Fibroblast of skin of back (primary cell): ENCODE measurements at regions not wholly inside any gene's neighbourhood (a gene's known extent, or its start where the extent isn't known, plus 50 kb on each side); places are given as distances from the start of the nearest gene placed in this dataset.
"Not testable (repeated sequence)": the region's sequence is repeated elsewhere in the genome, so short reads cannot be mapped to it uniquely, and the experiment has no call there.

Source experiments
- DNase-seq: peaks from one replicate; pipeline ENCODE4 v3.0.0-alpha.2; 2013

DNA sequence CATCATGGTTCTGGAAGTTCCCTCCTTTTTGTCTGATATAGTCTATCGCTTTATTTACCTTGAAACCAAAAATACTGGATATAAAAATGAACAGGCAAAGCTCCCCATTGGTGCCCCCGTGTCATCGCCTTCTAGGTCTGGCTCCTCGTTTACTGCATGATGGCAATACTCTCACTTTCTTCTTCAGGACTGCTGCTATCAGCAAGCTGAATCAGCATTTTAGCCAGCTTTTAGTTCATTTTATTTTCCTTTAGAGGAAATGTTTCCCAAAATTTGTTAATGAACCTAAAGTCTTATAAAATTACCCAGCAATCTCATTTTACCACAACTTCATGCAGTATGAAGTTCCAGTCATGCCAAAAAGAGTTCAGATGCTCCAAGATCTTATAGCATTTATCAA is 80.5 kb downstream of the ZIC3 start:
- no peak for DNase-seq

GRCh38 chrX:137651647-137652046 is 85.7 kb downstream of the ZIC3 start:
- DNase-seq = no peak

DNA sequence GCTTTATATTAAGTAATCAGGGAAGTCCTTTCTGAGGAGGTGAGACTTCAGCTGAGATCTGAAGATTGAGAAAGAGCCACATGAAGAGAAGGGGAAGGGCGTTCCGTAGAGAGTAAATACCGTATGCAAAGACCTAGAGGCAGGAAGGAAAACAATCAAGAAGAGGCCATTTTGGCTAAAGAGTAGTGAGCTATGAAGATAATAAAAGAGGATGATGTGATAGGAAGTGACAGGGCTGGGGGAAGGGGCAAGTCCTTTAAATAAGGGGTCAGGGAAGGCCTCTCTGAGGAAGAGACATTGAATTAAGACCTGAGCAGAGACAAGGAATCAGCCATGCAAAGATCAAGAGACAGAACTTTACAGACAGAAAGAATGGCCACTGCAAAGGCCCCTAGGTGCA is 86.2 kb downstream of the ZIC3 start:
- DNase-seq = no peak

DNA sequence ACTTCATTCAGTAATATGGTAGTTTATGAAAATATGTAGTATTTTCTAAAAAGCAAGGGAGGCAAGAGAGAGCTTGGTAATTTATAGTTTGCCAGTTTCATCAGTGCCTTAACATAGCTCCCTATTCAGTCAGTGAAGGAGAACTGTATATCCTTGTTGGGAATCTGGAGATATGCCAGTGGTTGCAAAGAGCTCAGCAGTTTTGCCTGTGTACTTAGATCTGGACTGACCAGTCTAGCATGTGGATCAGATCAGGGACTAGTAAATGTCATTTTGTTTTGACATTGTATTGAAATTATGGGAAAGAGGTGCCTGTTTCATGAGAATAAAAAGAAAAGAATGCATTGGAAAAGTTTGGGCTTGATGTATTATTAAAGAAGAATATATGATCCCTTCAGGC is 88.6 kb downstream of the ZIC3 start:
- no peak for DNase-seq

DNA sequence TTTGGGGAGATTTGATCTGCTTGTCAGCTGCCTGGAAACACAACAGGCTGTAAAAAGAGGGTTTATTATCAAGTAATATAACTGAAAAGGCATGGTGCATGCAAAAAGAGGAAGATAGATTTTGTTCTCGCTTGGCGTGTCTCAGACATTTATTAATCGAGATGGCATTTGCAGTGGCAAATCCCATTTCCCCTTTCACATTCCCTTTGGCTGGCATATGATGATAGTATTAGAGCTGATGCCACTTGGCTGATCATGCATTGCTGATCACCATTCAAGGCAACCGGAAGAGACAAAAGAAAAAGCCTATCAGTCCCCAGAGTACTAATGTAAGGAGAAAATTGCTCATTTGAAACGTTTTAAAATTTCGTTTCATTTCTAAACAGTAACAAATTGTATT is 101.8 kb downstream of the ZIC3 start:
- DNase-seq = no peak

GRCh38 chrX:137684591-137684990 is 118.7 kb downstream of the ZIC3 start:
- DNase-seq = no peak

GRCh38 chrX:137695417-137695816 is 129.5 kb downstream of the ZIC3 start:
- no peak for DNase-seq

DNA sequence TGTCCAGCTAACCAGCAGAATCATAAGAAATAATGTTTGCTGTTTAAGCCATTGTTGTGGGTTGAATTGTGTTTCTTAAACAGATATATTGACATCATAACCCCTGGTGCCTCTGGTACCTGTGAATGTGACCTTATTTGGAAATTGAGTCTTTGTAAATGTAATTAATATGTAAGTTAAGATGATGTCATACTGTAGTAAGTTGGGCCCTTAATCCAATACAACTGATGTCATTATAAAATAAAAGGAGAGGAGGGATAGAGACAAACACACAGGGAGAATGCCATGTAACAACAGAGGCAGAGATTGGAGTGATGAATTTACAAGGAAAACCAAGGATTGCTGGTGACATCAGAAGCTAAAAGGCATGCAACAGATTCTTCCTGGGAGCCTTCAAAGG is 141.4 kb downstream of the ZIC3 start:
- DNase-seq = no peak

DNA sequence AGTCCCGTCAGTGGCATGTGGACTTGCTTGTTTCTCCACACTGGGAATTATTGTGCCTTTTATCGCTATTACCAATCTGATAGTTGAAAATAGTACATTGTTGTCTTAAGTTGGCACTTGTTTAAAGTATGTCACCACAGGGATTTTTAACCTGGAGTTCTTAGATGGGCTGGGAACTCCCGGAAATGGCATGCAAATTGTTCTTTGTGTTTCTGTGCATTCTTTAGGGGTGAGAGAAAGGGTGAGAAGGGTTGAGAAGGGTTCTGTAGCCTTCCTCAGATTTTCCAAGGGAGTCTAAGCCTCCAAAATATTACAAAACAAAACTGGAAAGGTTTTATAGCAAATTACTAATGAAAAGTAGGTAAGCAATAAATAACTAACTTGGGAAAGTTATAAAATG is 176.9 kb downstream of the ZIC3 start:
- no peak for DNase-seq

DNA sequence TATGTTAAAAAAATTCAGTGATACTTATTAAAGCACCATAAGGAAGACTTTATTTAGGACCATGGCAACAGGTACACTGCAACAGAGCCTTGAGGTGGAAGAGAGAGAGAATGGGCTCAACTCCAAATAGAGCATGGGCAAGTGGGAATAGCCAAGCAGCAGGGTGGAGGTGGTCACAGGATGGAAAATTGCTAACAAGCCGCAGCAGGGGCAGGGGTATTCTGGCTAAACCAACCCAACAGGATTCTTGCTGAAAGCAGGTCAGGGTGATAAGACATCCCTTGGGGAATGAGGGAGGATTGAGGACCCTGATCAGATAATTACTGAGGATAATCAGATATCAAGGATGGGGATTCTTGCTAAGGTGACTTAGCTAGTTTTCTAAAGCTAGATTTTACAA is 177.5 kb downstream of the ZIC3 start:
- DNase-seq = no peak

DNA sequence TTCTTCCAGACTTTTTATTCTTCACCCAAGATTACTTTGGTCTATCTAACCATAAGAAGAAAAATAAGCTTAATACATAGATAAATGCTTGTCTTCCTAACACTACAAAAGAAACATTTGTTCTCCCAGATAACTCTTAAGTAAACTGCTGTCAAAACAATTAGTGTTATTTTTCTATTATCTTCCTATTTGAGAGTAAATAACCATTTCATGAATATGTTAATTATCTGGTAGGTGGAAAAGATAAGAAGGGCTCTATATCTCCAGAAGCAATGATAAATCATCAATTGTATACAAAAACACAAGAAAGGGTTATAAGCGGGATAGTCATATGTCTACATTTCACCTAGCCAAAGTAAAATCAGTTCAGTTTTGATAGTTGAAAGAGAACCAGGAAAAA is 180.4 kb downstream of the ZIC3 start:
- no peak for DNase-seq

DNA sequence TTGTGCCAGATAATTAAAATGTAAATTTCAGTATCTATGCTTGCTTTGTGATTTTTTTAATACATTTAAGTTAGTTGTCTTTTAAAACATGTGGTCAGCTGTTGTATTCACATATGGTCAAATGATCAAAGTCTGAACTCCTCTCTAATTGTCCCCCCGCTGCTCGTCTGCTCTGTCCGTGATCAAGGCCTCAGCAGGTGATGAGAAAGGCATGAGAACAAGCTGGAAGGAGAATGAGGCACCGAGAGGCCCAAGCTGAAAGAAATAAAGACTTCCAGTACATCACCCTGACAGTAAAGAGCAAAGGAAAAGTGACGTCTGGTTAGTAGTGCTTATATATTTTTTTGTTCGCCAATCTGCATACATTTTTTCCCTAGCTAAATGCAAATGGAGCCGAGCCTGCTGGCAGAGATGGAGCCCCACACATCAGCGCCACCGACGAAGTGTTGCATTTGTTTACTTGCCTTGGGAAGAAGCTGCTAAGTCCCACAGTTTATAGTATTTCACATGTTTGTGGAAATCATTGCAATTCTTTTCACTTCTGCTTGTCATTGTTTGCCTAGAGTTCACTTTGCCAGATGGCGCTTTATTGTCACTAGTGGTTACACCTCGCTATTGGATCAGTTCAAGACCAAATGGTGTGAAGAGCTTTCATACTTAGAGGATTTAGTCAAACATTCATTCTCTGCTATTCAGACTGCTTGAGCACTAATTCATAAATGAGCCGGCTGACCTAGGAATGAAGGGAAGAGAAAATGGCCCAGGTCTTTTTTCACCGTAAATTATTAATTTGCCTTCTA is 181.5 kb downstream of the ZIC3 start:
- no peak for DNase-seq

GRCh38 chrX:137748827-137749226 is 182.9 kb downstream of the ZIC3 start:
- no peak for DNase-seq

GRCh38 chrX:137749246-137749645 is 183.3 kb downstream of the ZIC3 start:
- no peak for DNase-seq

GRCh38 chrX:137771537-137771936 is 205.6 kb downstream of the ZIC3 start:
- DNase-seq = no peak

DNA sequence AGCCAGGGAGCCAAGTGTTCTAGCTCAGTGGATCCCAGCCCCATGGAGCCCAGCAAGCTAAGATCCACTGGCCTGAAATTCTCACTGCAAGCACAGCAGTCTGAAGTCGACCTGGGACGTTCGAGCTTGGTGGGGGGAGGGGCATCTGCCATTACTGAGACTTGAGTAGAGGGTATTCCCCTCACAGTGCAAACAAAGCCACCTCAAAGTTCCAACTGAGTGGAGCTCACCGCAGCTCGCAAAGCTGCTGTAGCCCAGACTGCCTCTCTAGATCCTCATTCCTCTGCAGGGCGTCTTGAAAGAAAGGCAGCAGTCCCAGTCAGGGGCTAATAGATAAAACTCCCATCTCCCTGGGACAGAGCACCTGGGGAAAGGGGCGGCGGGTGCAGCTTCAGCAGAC is 226.3 kb downstream of the ZIC3 start:
- no peak for DNase-seq

GRCh38 chrX:137797926-137798325 is 232.0 kb downstream of the ZIC3 start:
- not testable (repeated sequence) for DNase-seq

- DNase-seq = no peak
Measured at GRCh38 chrX:137823257-137823656, 257.3 kb downstream of the ZIC3 start.

DNA sequence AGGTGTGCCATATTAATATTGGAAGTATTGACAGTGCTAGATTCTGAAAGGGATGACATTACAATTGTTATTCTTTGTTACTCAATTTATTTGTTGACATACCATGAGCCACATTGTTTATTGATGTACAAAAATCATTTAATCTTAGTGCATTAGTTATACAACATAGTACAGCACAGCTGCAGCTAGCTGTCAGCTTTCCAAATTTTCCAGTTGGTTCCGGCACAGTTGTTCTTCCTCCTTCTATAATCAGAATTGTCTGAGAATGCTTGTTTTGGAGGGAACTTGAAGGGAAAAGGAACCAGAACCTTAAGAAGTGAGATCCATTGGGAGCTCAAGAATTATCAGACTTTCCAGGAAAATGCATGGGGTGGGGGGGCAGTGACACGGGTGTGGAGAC is 281.4 kb downstream of the ZIC3 start:
- no peak for DNase-seq

DNA sequence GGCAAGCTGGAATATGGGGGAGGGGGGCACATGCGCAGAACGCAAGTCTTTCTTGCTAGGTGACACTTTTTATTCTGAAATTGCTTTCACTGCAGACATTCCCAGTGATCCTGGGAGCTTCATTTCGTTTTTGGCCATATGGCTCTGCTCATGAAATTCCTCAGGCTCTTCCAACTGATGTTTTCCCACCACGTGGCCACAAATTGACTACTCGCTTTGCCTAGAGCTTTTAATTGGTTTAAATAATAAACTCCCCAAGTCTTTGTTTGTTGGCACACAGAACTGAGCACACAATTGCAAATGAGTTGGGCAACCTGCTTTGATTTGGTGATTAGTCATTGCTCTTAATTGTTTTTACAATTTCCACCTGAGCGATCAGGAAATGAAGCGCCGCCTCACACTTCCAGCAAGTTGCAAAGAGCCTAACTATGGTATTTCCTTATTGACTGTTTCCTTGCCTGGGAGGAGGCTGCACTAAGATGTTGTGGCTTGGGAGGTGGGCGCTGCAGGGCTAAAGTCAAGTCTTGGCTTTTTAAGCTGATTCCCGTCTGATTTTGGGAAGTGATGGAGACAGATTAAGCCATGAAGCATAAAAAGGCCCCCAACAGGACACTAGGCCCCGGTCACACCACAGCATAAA is 282.5 kb downstream of the ZIC3 start:
- DNase-seq = no peak

DNA sequence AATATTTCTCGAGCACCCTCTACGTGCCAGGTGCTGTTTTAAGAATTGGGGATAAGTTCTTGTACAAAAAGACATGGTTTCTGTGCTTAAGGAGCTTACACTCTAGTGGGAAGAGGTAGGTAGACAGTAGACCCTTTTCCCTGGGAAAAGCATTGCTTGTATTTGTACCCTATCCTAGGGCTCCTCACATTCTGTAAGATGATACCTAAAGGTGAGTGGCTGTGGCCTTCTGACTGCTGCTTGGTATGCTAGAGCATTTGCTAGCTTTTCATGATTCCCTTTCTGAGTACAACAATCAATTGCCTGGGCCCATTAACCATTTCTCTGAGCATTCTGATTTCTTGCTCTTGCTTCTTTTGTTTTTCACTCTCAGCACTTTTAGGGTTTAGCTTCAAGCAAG is 286.6 kb downstream of the ZIC3 start:
- DNase-seq = no peak

- no peak for DNase-seq
Measured at GRCh38 chrX:137855490-137855889, 289.6 kb downstream of the ZIC3 start.

- no peak for DNase-seq
Measured at GRCh38 chrX:137858106-137858505, 292.2 kb downstream of the ZIC3 start.

GRCh38 chrX:137878401-137878800 is 312.5 kb downstream of the ZIC3 start:
- DNase-seq = no peak

- no peak for DNase-seq
Measured at GRCh38 chrX:137882960-137883359, 317.0 kb downstream of the ZIC3 start.
